ENCODE measurements at regions not wholly inside any gene's neighbourhood (a gene's known extent, or its start where the extent isn't known, plus 50 kb on each side); places are given as distances from the start of the nearest gene placed in this dataset.

- TF ChIP-seq CTCF (IDR thresholded peaks at IDR 0.05) (no peak), POLR2AphosphoS5 (IDR thresholded peaks at IDR 0.05) (no peak), POLR2A (IDR thresholded peaks at IDR 0.05) (no peak), EP300 (IDR thresholded peaks at IDR 0.05) (no peak)
These were observed 166.4 kb upstream of the SLC38A2 start for GRCh38 chr12:46538976-46539375.

All from upper lobe of left lung (tissue), 4 donors.